Stimulated activated CD4-positive, alpha-beta T cell treated with anti-CD3 and anti-CD28 coated beads, Interleukin-15, amount 100 ng/mL, for 24 hours (primary cell): ENCODE measurements at regions not wholly inside any gene's neighbourhood (a gene's known extent, or its start where the extent isn't known, plus 50 kb on each side); places are given as distances from the start of the nearest gene placed in this dataset.
"Not testable (repeated sequence)": the region's sequence is repeated elsewhere in the genome, so short reads cannot be mapped to it uniquely, and the experiment has no call there.

Source experiments
- DNase-seq: peaks from one replicate; pipeline ENCODE4 v3.0.0-alpha.2; 2020

DNA sequence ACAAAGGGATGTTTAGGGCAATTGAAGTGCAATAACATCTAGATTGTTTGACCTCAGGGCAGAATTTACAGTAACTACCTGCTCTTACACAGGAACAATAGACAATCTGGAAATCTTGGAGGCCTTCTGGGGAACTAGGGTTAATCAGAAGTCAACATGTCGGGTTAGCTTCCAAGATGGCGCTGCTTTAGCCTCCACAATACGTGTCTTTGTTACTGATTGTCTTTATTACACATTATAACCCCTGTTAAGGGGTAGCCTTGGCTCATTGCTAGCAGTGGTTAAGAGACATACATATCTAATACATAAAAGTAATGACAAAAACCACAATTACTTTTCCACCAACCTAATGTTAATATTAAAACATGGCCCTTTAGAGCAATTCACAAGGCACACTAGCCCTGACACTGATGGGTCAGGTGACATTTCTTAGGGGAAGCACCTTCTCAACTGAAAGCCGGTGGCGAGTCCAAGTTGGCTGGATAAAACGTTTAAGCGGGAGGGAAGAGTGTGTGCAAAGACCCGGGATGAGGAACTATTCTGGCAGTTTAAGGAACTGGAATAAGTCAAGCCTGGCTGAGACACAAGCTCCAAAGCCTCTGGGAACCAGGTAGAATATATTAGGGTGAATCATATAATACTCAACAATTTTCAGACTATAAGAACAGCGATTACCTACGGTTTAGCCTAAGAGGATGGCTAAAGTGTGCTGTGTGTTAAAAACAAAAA is 236.9 kb downstream of the BCAS1 start:
- no peak for DNase-seq

DNA sequence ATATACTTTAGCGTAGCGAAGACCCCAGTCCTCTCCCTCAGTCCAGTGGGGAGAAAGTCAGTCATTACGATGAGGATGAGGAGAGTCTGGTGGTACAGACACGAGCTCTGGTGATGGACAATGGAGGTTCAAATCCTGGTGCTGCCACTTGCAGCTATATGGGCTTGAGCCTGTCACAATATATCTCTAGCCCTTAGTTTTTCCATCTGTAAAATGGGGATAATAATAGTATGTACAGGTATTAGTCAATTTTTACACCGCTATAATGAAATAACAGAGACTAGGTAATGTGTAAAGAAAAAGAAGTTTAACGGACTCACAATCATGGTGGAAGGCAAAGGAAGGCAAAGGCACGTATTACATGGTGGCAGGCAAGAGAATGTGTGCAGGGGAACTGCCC is 237.9 kb downstream of the BCAS1 start:
- no peak for DNase-seq

DNA sequence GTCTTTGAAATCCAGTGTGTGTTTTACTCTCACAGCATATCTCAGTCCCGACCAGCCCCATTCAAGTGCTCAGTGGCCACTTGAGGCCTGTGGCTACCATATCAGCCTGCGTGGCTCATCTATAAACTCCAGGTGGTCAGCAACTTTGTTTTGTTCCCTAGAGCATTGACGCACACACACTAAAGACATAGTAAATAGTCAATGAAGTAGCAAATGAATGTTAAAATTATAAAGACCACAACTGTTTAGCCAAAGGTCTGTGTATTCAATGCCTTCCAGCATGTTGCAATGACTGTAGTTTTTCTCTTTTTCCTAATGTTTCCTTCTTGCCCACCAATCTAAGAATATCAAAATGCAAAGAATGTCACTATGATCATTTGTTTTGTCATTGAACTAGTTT is 238.2 kb upstream of the ZNF217 start:
- no peak for DNase-seq

- DNase-seq, result no peak
Measured at GRCh38 chr20:53831228-53831627, 237.6 kb upstream of the ZNF217 start.

DNA sequence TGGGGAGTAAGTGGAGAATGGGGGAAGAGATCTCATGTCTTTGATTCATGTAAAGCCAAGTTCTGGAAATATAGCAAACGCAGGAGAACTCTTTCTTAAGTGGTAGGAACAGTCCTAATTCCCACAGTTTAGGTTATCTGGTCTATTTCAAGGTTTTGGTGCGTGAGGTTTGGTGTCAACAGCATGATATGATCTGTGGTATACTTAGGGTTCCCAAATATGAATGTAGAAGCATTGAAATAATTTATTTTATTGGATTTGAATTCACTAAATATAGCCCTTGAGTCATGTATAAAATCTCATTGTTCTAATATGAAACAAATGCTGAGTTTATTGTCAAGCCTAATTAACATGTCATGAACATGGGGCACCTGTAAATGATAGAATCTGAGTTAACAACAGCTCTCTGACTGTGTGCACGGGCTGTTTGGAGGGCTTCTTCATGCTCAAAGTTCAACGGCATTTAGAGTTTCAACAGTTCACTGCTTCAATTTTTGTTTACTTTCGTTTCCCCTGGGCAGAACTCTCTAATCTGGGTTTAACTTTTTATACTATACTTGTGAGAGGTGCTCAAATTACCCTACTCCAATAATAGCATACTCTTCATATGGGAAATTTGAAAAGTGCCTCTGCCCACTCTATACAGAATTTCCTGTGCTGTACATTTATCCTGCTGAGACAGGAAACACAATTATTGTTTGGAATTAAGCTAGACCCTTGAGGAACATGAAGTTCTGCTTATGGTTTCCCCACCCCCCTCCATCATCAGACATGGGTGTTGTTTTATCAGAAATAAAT is 236.3 kb upstream of the ZNF217 start:
- DNase-seq, result no peak

DNA sequence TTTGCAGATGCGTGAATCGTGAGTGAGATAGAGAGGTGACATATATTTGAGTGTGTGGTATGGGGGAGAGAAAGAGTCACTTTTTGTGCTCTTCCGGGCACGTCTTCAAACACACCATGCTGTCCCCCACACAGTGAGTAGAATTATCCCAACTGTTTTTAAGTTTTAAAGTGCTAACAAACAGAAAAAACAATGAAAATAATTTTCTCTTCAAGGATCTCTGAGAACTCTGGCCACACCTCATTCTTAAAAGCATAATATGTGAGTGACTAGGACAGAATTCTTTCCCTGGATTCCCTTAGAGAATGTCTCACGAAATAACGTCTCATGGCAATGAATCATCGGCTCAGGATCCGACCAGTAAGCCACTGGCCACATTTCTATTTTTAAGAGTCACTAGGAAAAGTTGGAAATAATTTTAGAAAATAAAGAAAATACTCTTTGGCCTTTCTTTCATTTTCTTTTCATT is 235.7 kb upstream of the ZNF217 start:
- no peak for DNase-seq

DNA sequence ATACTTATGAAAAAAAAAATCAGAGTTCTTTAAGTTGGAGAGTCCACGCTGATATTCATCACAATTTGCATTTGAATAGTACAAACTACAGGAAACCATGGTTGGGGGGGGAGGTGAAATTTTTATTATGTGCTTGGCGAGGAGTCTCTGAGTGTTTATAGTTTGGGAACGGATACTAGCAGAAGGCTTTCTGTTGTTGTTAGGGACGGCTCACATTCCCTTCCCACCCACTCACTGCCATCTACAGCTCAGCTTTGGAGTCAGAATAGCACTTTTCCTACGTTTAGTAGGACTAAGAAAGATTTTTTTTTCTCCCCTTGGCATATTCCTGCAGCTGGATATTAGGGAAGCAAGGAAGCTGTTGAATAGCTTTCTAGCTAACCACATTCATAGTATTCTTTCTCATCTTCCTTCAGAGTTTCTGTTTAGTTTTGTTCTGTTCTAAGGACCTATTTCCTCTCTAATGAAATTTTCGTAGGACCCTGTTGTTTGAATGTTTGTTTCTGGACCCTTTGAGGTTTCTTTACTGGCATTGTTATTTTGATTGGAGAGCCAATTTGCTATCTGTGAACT is 235.1 kb upstream of the ZNF217 start:
- DNase-seq, result no peak

GRCh38 chr20:53828088-53828681 is 234.5 kb upstream of the ZNF217 start:
- no peak for DNase-seq

- no peak for DNase-seq
Measured at GRCh38 chr20:53827292-53828087, 233.9 kb upstream of the ZNF217 start.

- DNase-seq, result no peak
Measured at GRCh38 chr20:53826597-53827291, 233.1 kb upstream of the ZNF217 start.

- DNase-seq, result no peak
Measured at GRCh38 chr20:53826090-53826489, 232.5 kb upstream of the ZNF217 start.

DNA sequence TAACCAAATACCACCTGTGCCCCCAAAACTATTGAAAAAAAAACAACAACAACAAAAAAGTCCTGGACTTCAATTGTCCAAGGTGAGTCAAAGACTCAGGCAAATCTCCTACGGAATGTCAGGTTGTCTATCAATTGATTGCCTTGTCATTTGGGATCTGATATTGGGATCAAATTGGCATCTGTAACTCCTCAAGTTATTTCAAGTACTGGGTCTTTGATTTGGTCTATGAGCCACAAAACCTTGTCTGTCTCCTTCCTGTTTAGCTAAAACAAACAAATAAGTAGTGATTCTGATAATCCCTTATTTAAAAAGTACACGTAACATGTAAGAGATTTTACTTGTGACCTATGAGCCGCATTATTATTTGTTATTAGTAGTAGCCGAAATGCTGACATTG is 231.6 kb upstream of the ZNF217 start:
- DNase-seq, result no peak

- DNase-seq, result no peak
Measured at GRCh38 chr20:53824779-53825178, 231.1 kb upstream of the ZNF217 start.

DNA sequence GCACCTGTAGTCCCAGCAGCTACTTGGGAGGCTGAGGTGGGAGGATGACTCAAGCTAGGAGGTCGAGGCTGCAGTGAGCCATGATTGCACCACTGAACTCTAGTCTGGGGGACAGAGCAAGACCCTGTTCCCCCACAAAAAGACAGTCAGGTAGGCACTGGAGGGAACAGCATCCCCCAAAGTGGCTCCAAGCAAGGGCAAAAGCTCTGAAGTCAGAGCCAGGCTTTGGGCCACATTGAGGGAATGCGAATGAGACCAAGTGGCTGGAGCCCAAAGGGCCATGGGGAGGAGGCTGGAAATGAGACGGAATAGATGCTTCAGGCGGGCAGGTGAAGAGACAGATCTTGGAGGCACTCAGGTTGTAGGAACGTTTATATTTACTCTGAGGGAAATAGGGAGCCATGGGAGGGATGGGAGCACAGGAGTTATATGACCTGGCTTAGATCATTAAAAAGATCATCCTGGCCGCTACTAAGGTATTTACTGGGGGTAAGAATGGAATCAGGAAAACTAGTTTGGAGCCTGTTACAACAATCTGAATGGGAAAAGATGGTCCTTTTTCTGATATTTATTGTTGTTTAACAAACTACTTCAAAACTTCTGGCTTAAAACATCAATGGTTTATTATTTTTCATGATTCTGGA is 229.6 kb upstream of the ZNF217 start:
- DNase-seq, result no peak

- no peak for DNase-seq
Measured at GRCh38 chr20:53822534-53822933, 228.9 kb upstream of the ZNF217 start.

DNA sequence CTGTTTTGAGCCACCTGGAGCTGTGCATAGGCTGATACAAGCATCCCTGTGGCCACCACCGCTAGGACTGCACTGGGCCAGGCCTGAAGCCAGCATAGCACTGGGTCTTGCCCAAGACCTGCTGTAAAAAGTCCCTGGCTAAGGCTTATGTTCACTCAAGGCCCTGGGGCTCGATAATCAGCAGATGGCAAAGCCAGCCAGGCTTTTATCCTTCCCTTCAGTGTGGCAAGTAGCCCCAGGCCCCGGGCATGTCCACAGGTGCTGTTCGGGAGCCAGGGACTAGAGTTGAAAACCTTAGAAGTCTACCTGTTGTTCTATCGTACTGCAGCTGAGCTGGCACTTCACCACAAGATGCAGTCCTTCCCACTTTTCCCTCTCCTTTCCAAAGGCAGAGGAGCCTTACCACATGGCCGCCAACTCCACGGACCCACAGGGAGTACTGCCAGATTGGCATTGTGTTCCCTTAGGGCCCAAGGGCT is 226.4 kb upstream of the ZNF217 start:
- DNase-seq, result no peak

GRCh38 chr20:53818457-53819177 is 225.0 kb upstream of the ZNF217 start:
- DNase-seq, result no peak

GRCh38 chr20:53817513-53817912 is 223.9 kb upstream of the ZNF217 start:
- not testable (repeated sequence) for DNase-seq

DNA sequence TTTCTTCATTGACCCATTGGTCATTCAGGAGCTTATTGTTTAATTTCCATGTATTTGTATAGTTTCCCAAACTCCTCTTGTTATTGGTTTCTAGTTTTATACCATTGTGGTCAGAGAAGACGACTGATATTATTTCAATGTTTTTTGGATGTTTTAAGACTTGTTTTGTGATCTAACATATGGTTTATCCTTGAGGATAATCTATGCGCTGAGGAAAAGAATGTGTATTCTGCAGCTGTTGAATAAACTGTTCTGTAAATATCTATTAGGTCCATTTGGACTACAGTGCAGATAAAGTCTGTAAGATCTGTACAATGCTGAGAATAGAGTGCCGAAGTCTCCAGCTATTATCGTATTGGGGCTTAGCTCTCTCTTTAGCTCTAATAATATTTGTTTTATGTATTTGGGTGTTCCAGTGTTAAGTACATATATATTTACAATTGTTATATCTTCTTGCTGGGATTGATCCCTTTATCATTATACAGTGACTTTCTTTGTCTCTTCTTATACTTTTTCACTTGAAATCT is 223.3 kb upstream of the ZNF217 start:
- DNase-seq, result no peak

GRCh38 chr20:53815509-53815908 is 221.9 kb upstream of the ZNF217 start:
- no peak for DNase-seq
